Putamen (tissue), 1 donor: ENCODE measurements at regions not wholly inside any gene's neighbourhood (a gene's known extent, or its start where the extent isn't known, plus 50 kb on each side); places are given as distances from the start of the nearest gene placed in this dataset.
"Not testable (repeated sequence)": the region's sequence is repeated elsewhere in the genome, so short reads cannot be mapped to it uniquely, and the experiment has no call there.

Source experiments
- DNase-seq: peaks from one replicate; pipeline ENCODE4 v3.0.0-alpha.2; 2016; ENCODE audit warnings: low spot score

DNA sequence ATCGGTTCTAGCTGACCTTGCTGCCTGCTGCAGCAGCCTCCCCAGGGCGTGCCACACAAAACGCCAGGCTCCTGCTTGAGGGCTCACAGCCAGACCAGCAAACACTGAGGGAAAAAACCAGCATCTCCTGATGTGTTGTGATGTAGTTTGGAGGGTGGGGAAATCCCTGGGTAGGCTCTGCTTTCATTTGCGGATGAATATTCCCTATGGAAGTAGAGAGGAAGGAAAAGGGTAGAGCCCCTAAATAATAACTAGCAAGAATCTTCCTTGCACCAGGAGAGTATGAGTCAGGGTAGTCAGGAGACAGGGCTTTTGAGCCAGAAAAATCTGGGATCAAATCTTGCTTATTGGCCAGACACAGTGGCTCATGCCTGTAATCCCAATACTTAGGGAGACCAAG lies 545.3 kb downstream of the RFC3 start:
- DNase-seq = no peak

DNA sequence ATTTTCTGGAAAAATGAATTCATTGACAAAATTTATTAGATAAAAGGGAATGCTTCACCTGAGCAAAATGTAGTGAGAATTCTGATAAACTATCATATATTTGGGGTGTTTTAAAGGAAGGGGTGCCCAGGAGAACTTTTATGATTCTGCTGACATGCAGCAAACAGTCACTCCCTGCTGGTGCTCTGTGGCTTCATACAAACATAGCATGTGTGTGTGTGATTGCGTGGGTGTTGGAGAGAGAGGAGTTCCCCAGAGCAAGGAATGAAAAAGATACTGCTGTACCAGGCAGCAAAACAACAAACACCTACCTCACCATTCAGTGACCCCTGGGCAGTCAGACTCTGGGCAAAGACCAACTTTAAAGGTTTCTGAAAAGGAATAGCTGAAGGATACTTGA lies 546.7 kb downstream of the RFC3 start:
- no peak for DNase-seq

DNA sequence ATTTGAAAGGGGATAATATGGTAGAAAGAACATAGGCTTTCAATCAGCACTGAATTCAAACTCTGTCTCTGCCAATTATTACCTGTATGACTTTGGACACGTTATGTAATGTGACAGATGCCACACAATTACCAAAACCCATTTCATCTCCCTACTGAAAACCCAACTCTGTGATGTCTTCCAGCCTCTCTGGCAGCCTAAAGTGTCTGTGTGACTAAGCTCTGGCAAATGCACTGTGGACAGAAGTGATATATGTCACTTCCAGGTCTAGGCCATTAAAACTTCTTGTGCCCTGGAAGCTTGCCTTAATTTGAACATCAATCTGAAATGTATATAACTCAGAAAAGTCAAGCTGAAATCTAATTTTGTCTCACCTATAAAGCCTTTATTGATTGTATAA lies 552.0 kb downstream of the RFC3 start:
- DNase-seq = no peak

DNA sequence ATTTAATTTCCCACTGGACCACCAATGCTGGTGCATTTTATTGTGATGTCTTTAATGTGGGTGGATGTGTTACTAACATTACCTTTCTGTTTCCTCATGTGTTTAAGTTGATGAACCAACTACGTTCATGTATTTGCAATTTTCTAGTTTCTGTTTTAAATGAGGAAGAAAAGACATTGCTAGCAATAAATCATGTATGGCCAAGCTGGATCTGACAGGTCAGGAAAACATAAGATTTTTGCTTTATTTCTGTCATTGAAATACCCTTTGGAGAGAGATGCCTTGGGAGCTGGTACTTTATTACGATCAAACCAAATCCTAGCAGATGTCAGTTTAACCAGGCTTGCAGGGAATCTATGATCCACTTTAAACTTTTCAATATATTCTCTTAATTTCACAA lies 553.2 kb downstream of the RFC3 start:
- no peak for DNase-seq

DNA sequence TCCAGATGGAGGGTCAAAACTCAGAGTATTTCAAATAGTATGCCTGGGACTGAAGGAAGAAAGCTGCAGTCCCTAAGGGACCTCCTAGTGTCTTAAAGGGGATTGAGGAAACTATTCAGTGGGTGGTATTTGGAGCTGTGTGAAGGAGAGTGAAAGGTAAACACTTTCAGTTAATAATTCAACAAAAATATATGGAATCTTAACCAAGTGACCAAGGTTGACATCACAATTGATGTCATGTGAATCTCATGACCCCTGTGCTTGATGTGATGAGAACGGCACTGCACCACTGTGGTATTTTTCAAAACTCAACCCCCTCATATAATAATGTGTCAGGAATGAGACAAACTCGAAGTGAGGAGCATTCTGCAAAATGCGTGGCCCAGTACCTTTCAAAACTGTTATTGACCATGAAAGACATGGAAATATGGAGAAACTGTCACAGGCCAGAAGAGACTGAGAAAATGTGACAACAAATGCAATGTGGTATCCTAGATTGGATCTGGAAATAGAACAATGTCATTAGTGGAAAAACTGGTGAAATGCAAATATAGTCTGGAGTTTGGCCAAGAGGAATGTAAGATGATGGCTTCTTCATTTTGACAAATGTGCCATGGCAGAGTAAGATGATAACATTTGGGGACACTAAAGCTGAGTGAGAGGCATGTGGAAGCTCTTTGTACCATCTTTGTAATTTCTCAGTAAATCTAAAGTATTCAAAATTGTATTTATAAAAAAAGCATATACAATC lies 553.9 kb downstream of the RFC3 start:
- DNase-seq = no peak

DNA sequence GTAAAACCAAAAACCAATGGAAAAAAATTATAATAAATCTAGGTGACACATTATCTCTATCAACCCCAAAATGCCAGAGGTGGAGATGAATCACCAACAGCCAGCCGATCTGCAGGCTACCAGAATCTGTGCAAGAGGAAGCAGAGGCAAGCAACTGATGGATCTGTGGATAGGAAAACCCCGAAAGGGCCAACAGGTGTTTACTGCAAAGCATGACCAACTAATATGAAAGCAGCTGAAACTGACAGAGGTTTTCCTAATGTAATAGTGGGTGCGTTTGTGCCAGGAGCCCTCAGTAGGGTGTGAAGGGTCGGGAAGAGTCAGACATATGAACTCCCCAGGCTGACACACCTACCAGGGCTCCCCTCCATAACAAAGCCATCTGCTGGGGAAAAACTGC lies 554.6 kb downstream of the RFC3 start:
- no peak for DNase-seq

DNA sequence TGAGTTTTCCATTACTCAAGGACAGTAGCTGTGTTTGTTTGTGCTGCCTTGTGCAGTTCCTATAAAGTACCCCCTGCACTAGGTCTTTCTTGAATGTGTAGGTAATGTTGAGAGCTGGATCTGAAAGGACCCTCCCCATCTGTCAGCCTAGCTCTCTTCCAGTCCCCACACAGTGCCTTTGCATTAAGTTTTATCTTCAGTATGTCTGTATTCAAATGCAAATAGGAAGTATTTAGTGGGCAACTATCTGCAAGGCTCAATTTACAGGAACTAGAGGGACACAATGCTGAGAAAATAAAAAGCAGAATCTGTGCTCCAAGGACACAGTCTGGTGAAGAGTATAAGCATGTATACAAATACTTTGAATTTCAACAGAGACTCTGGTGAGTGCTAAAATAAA lies 558.5 kb downstream of the RFC3 start:
- no peak for DNase-seq

DNA sequence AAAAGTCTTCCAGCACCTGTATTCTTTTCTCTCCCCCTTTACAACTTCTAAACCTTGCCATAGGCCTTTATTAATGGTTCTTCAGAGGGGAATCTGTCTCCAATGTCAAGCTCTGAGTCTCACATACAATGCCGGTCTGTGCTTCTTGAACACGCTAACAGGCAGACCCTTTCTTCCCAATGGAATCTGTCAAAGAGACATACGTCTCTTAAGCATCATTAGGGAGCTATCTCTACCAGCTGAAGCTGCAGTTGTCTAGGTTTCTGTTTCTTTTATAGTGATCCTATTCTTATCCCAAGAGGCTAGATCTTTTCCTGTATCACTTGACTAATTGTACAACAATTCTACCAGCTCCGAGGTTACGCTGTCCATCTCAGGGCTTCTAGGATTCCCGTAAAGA lies 560.8 kb upstream of the NBEA start:
- DNase-seq = no peak

DNA sequence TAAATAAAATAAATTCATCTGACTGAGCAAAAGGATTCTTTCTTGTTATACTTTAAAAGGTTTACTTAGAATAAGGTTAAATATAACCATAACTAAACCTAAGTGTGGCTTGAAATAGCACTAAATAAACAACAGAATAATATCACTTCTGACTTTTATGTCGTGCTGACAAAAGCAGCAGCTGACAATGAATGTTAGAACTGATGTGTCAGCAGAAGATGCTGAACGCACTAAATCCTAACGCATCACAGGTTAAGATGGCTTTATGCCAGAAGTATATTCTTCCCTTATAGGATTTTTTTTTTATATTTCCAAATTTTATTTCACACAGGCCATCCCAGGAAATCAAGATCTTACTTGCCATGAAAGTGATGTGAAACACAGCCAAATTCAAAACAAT lies 558.3 kb upstream of the NBEA start:
- no peak for DNase-seq

DNA sequence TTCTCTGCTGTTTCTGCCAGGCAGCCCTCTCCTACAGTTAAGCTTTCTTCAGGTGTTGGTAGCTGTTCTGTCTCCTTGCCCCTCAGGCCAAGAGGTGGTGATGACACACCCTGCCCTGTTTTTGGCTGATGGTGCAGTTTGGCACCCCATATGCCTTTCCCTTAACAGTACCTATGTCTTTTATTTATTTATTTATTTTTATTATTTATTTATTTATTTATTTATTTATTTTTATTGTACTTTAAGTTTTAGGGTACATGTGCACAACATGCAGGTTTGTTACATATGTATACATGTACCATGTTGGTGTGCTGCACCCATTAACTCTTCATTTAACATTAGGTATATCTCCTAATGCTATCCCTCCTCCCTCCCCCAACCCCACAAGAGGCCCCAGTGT lies 555.8 kb upstream of the NBEA start:
- DNase-seq = not testable (repeated sequence)

DNA sequence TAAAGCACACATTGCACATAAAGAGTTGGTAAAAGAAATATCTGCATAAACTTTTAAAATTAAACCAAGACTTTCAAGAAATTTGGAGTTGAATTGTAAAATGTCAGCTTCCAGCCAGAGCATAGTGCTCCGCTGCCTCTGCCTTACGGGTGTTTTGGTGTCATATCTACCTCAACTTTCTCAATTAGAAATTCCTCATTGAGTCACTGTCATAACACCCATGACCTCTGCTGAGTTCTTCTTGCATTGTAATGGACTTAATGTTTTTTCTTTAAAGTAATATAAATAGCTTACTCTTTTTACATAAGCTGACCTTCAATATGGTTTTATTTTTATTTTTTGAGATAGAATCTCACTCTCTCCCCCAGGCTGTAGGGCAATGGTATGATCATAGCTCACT lies 551.0 kb upstream of the NBEA start:
- DNase-seq = no peak

DNA sequence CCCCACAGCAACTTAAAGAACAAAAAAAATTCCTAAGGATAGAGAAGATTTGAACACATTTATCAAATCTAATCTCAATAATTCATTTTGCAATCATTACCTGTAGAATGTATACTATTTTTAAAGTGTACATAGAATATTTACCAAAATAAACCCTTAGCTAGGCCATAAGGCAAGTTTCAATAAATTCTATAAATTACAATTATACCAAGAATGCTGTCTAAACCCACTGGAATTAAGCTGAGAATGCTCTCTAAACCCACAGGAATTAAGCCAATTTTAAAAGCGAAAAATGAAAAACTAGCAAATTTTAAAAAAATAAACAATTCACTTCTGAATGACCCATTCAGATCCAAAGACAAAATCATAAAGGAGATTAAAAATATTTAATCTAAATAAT lies 540.4 kb upstream of the NBEA start:
- no peak for DNase-seq

DNA sequence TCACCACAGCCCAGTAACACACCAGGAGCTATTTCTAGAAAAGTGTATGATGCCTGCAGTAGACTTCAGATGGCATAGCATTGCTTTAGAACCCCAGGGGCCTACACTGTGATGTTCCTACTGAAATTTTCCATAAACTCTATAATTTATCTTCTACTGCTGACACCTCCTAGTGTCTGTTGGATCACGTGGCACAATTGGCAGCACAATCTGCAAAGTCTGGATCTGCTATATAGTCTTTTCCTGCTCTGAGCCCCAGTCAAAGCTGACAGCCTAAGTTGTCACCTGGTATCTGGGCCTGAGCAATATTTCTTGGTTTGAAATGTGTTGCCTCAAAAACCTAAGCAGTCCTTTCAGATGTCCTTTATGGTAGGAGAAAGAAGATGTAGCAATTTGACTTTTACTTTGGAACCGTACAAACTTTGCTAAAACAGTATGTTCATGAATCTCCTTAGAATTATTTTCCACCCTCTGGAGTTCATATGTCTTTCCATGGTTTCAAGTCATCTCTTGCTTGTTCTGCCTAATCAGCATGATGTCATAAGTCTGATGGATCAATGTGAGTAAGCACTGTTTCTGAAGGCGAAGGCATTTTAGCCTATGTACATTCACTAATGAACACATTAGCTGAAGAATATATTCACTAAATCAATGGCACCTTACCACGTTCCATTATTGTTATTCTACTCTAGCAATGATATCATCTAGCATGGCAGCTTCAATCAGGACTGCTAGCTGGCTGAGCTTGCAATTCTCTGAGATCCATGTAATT lies 536.5 kb upstream of the NBEA start:
- DNase-seq = no peak

DNA sequence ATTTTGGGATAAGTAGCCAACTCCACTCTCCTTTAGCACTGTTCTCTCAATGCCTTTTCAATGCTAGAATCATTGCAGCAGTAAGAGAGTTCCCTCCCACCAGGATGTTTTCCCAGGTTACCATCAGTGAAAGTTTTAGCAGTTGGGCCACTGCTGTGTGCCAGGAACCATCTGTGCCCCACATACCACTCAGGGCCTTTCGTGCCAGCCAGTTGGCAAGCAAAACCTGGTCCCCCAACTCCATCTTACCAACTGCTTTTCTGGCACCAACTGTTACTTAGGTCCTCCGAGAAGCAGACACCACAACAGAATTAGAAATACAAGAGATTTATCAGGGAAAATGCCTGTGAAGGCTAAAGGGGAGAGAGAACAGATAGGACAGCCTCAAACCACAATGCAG lies 533.4 kb upstream of the NBEA start:
- DNase-seq = no peak

DNA sequence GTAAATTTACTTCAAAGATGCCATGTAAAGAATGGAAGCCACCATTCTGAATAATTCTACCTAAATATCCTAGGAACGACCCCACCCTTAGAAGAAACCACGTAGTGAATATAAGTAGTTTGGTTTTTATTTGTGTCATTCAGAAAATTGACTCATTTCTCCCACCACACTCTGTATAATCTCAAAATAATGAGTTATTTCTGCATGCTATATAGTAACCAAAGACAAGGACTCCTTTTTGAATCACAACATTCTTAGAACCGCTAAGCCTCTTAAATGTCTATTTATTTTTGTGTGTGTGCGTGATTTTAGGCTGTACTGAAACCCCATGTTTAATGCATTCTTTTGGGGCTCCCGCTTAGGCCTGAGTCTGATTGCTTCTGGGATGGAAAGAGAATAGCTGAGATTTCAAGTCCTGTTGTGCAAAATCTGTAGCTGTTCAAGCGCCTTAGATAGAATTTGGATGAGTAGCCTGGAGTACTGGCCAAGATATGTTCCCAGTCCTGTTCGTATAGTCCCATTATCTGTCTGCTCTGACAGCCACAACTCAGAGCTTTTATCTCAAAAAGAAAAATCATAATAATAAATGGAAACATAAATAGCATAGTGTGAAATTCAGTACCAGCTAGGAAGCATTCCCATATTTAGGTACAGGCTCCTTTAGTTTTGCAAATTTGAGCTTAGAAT lies 532.4 kb upstream of the NBEA start:
- DNase-seq = no peak

DNA sequence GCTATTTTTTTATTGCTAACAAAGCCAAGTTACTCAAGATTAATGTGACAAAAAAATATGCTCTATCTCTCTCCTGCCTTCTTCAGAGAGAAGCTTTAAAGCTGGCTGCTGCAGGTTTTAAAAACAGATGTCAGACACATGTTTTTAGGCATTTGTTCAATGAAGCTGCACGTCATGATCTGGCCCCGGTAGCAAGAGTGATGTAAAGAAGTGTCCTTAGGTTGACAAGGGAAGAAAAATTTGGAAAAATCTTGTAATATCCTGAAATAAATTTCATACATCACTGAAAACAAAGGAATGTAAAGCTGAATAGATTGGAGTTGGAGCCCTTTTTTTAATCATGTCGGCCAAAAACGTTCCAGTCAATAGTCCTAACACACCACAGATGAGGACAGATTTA lies 531.4 kb upstream of the NBEA start:
- no peak for DNase-seq

DNA sequence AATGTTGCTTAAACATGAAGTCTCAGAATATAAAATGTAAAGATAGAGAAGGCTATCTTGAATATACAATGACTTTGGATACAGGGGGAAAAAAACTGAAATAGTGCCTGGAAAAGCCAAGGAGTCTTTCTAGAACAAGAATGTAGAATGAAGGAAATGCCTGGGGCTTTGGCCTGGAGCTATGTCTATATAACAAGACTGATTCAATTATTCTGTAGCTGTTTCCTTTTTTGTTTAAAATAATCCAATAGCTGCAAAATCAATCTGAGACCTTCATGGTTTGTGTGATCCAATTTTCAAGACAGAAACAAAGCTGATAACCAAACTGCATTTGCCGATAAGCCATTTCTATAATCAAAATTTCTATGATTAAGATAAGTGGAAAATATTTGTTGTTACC lies 530.9 kb upstream of the NBEA start:
- no peak for DNase-seq

DNA sequence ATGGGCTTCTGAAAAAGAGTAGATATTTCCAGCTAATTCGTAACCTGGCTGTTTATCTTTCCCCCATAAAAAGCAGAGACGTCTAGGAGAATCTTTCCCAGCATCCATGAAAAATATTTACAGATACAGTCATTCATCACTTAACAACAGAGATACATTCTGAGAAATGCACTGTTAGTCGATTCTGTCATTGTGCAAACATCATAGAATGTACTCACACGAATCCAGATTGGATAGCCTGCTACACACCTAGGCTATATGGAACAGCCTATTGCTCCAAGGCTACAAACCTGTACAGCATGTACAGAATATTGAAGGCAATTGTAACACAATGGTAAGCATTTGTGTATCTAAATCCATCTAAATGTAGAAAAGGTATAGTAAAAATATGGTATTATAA lies 530.2 kb upstream of the NBEA start:
- no peak for DNase-seq

DNA sequence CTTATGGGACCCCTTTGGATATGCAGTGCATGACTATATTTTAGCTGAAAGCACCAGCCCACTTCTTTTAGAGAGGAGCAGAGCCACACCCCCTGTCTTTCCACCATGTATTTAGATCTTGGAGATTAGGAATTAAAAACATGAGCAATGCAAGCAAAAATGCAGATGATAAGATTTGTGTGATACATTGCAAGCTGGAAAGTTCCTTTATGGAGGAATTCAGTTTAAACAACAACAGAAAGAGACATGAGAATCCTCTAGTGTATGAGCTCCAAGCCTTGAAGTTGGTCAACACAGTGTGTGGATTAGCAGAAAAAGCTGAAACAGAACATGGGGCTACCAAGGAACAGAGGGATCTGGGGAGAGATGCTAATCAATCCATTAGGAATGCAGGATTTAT lies 529.8 kb upstream of the NBEA start:
- no peak for DNase-seq

DNA sequence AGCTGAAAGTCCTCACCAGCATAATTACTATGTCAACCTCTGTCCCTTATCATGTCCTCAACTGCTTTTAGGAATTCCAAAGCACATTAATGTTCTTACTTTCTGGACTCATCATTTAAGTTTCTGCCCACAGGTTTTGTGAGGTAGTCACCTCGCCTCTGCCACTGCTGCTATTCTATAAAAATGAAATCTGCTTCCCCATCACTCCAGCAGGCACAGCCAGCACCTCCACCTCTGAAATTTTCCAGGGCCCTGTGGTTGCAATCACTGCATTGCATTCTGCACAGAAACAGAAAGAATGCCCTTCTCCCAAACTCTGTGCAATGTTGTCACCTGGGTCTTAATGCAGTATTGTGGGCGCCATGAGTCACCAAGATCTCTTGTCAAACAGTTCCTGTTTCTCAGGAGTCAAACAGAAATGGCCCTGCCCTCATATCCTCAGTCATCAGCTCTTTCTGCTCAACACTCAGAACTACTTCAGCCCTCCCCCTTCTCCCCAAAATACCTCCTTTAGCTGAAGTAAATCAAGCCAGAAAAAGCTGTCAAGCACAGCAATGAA lies 529.2 kb upstream of the NBEA start:
- DNase-seq = peak; percentile 27

DNA sequence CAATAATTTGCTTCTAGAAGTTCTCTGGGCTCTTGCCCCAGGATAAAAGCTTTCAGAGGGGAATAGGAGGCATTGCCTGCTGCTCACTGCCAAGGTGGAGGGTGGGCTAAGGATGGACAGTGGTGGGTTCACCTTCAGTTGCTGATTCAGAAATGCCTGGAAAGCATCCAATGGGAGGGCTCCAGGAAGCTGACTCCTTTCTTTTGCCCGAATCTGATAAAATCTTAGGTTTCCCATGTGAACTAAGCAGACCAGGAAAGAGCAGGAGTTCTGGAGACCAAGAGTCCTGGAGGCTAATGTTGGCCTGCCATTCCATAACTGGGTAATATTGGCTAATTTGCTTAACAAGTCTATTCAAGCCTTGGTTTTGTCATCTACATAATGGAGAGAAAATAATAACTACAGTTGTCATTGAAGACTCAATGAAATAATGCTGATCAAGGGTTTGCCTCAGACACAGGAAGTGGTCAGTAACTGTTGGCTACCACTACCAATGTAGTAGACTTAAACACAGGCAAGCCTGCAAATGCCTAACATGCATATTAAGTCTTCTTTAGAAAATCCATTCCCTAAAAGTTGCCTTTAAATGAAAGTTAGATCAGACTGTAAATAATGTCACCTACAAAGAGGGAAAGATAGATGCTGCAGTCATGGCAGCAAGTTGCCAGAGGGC lies 528.4 kb upstream of the NBEA start:
- DNase-seq = no peak

DNA sequence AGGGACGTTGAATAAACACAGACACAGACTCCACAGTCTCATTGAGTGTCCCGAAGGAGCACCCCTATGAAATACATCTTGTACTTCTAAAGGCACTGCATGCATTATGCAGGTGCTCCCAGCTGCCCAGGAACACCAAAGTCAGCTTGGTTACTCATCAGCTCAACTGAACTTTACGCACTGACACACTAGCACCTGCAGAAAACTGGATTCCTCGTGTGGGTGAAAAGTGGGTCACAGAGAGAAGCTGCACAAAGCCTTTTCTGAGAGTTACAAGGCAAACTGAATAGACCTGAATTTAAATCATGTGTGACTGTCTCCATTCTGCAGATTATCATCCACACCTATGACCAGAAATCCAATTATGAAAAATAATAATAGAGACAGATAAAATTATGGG lies 527.5 kb upstream of the NBEA start:
- peak; percentile 56 for DNase-seq
